GM23338 (cell line): ENCODE measurements at regions not wholly inside any gene's neighbourhood (a gene's known extent, or its start where the extent isn't known, plus 50 kb on each side); places are given as distances from the start of the nearest gene placed in this dataset.

Experiments used
- ATAC-seq: fragments of 200-7000 bp; cut with Tn5 transposase; 3 replicates; pipeline ENCODE4 v1.9.1; 2020
- DNase-seq: peaks from one replicate; pipeline ENCODE4 v3.0.0-alpha.2; 2015; ENCODE audit warnings: low spot score
- H2AFZ ChIP-seq: fragments of 200-600 bp; sonication (generic); 2 replicates; pipeline ENCODE4 v1.8.0; 2016; ENCODE audit warnings: antibody characterized with exemption, mild to moderate bottlenecking, moderate library complexity
- H3F3A ChIP-seq: fragments of 200-600 bp; sonication (generic); replicated peaks from 2 replicates; pipeline ENCODE4 v1.8.0; 2017; ENCODE audit warnings: antibody characterized with exemption, mixed run types, low read depth
- H3K27ac ChIP-seq: fragments of 200-600 bp; sonication (generic); 2 replicates; pipeline ENCODE4 v1.6.1; 2016; ENCODE audit warnings: low read depth
- H3K27me3 ChIP-seq: fragments of 200-600 bp; sonication (generic); 2 replicates; pipeline ENCODE4 v1.8.0; 2016; ENCODE audit warnings: mild to moderate bottlenecking, mixed run types, moderate library complexity; ENCODE audit not compliant: insufficient read depth
- H3K36me3 ChIP-seq: fragments of 200-600 bp; sonication (generic); 2 replicates; pipeline ENCODE4 v1.8.0; 2016; ENCODE audit warnings: mild to moderate bottlenecking; ENCODE audit not compliant: insufficient read depth
- H3K4me1 ChIP-seq: fragments of 200-600 bp; sonication (generic); 2 replicates; pipeline ENCODE4 v1.8.0; 2016; ENCODE audit warnings: mild to moderate bottlenecking, moderate library complexity; ENCODE audit not compliant: insufficient read depth
- H3K4me2 ChIP-seq: fragments of 200-600 bp; sonication (generic); 2 replicates; pipeline ENCODE4 v1.7.1; 2017; ENCODE audit warnings: mixed run types
- H3K4me3 ChIP-seq: fragments of 200-600 bp; sonication (generic); 2 replicates; pipeline ENCODE4 v1.6.1; 2016; ENCODE audit warnings: mixed run types
- H3K79me2 ChIP-seq: fragments of 200-600 bp; sonication (generic); replicated peaks from 2 replicates; pipeline ENCODE4 v1.8.0; 2017; ENCODE audit warnings: mild to moderate bottlenecking; ENCODE audit not compliant: insufficient read depth
- H3K9me2 ChIP-seq: fragments of 200-600 bp; sonication (generic); 2 replicates; pipeline ENCODE4 v1.8.0; 2017; ENCODE audit not compliant: insufficient read depth
- H4K20me1 ChIP-seq: fragments of 200-600 bp; sonication (generic); replicated peaks from 2 replicates; pipeline ENCODE4 v1.8.0; 2017; ENCODE audit warnings: mild to moderate bottlenecking; ENCODE audit not compliant: insufficient read depth
- H3K27ac Mint-ChIP-seq: 2 replicates; pipeline ENCODE4 v1.8.0; 2020; ENCODE audit warnings: inconsistent platforms, mild to moderate bottlenecking, moderate library complexity, mixed read lengths
- H3K27me3 Mint-ChIP-seq: 3 replicates; pipeline ENCODE4 v1.8.0; 2022; ENCODE audit warnings: low read depth, mild to moderate bottlenecking, moderate library complexity, mixed read lengths, inconsistent platforms; ENCODE audit not compliant: insufficient read depth, poor library complexity
- H3K36me3 Mint-ChIP-seq: 3 replicates; pipeline ENCODE4 v1.8.0; 2021; ENCODE audit warnings: low read depth, mild to moderate bottlenecking, inconsistent platforms, moderate library complexity, mixed read lengths
- H3K4me1 Mint-ChIP-seq: 3 replicates; pipeline ENCODE4 v1.8.0; 2020; ENCODE audit warnings: mild to moderate bottlenecking, inconsistent platforms, mixed read lengths
- H3K4me3 Mint-ChIP-seq: 3 replicates; pipeline ENCODE4 v1.8.0; 2021; ENCODE audit warnings: moderate library complexity, mild to moderate bottlenecking, inconsistent platforms, mixed read lengths
- H3K9me3 Mint-ChIP-seq: 3 replicates; pipeline ENCODE4 v1.8.0; 2020; ENCODE audit warnings: moderate library complexity, mild to moderate bottlenecking, inconsistent platforms, mixed read lengths
- CREB1 ChIP-seq: fragments of 250-450 bp; sonication (Bioruptor Pico); IDR thresholded peaks from 2 replicates; pipeline ENCODE4 v1.5.0; 2020; ENCODE audit warnings: low read depth, mild to moderate bottlenecking, moderate library complexity
- EZH2phosphoT487 ChIP-seq: fragments of 200-600 bp; sonication (generic); IDR thresholded peaks from one replicate; pipeline ENCODE4 v1.8.1; 2018; ENCODE audit warnings: antibody characterized with exemption; ENCODE audit not compliant: unreplicated experiment
- POLR2AphosphoS5 ChIP-seq: IDR thresholded peaks from 2 replicates; pipeline ENCODE4 v1.6.1; 2016; ENCODE audit warnings: antibody characterized with exemption, low read depth
- REST ChIP-seq: IDR thresholded peaks from one replicate; pipeline ENCODE4 v1.6.1; 2018; ENCODE audit warnings: antibody characterized with exemption; ENCODE audit not compliant: unreplicated experiment
- ZNF331 ChIP-seq: fragments of 250-450 bp; sonication (Bioruptor Pico); IDR thresholded peaks from 2 replicates; pipeline ENCODE4 v1.5.0; 2020; ENCODE audit warnings: low read depth, mild to moderate bottlenecking, moderate library complexity
- ZNF462 ChIP-seq: fragments of 250-450 bp; sonication (Bioruptor Pico); IDR thresholded peaks from 2 replicates; pipeline ENCODE4 v1.5.0; 2020; ENCODE audit warnings: mild to moderate bottlenecking, moderate library complexity

- no peak for TF ChIP-seq ZNF462
Measured at GRCh38 chr10:8151086-8151485, 96.6 kb downstream of the GATA3 start (continued).

GRCh38 chr10:8156918-8157317 lies 102.4 kb downstream of the GATA3 start:
- H3K4me2 ChIP-seq = no peak overlapping the region
- no peaks in the 10 kb centered on the region for H3K79me2 ChIP-seq
- H3K9me2 ChIP-seq = no peaks in the 10 kb centered on the region
- H3K27me3 ChIP-seq = no peaks in the 10 kb centered on the region
- no peak overlapping the region for H3K27ac ChIP-seq
- Mint-ChIP-seq H3K36me3 (no peaks in the 10 kb centered on the region), H3K9me3 (no peaks in the 10 kb centered on the region; the same call in 2 of the 3 replicates), H3K27me3 (peaks cover 5% of the 10 kb centered on the region), H3K4me1 (peaks cover 5% of the 10 kb centered on the region; the same call in 1 of the 3 replicates), H3K4me3 (no peak overlapping the region), H3K27ac (no peak overlapping the region)
- ATAC-seq = no peak
- no peak overlapping the region for H3K4me3 ChIP-seq
- H2AFZ ChIP-seq = no peak overlapping the region
- H4K20me1 ChIP-seq = no peaks in the 10 kb centered on the region
- no peaks in the 10 kb centered on the region for H3K36me3 ChIP-seq
- no peak for DNase-seq
- no peaks in the 10 kb centered on the region for H3K4me1 ChIP-seq
- no peaks in the 10 kb centered on the region for H3F3A ChIP-seq
- no peak for TF ChIP-seq ZNF462
- no peak for TF ChIP-seq EZH2phosphoT487
- TF ChIP-seq POLR2AphosphoS5 = no peak
- no peak for TF ChIP-seq CREB1 (CRISPR knock-in tag)
- TF ChIP-seq REST = no peak
- no peak for TF ChIP-seq ZNF331 (CRISPR knock-in tag)
